Endothelial cell of umbilical vein (primary cell): ENCODE measurements at regions not wholly inside any gene's neighbourhood (a gene's known extent, or its start where the extent isn't known, plus 50 kb on each side); places are given as distances from the start of the nearest gene placed in this dataset.

Experiments
- EZH2 ChIP-seq: IDR thresholded peaks from 2 replicates; pipeline ENCODE4 v1.6.1; 2012; ENCODE audit warnings: borderline replicate concordance, low read depth, mild to moderate bottlenecking, moderate library complexity, low read length, inconsistent platforms; ENCODE audit not compliant: severe bottlenecking
- GATA2 ChIP-seq: IDR thresholded peaks from 2 replicates; pipeline ENCODE4 v1.7.0; 2011; ENCODE audit warnings: low read depth, mild to moderate bottlenecking, moderate library complexity, mixed read lengths, low read length; ENCODE audit not compliant: insufficient read length, insufficient read depth
- JUN ChIP-seq: IDR thresholded peaks from 2 replicates; pipeline ENCODE4 v1.6.1; 2011; ENCODE audit warnings: borderline replicate concordance, low read depth; ENCODE audit not compliant: insufficient read length, insufficient read depth
- MYC ChIP-seq: IDR thresholded peaks from one replicate; pipeline ENCODE4 v1.6.1; 2011; ENCODE audit warnings: mild to moderate bottlenecking, low read depth, low read length
- POLR2A ChIP-seq: IDR thresholded peaks from 2 replicates; pipeline ENCODE4 v1.6.1; 2012; ENCODE audit warnings: low read depth, mild to moderate bottlenecking, control low read depth, low read length
- POLR2AphosphoS5 ChIP-seq: IDR thresholded peaks from 2 replicates; pipeline ENCODE4 v1.6.1; 2012; ENCODE audit warnings: low read depth, mild to moderate bottlenecking, control low read depth, low read length, moderate library complexity; ENCODE audit not compliant: insufficient read depth
- TF ChIP-seq, protein P1 (sequence below), 2 donors: IDR thresholded peaks; 1 replicate in 1 of 2; 2 replicates in 1 of 2; pipeline ENCODE4 v1.5.1; 2011; ENCODE audit warnings: low read length in 2 of 2, mild to moderate bottlenecking in 2 of 2, moderate library complexity in 2 of 2, control low read depth in 1 of 2, inconsistent platforms in 1 of 2, low read depth in 1 of 2; ENCODE audit not compliant: insufficient read depth in 1 of 2; ENCODE audit errors: extremely low read depth in 1 of 2

DNA sequence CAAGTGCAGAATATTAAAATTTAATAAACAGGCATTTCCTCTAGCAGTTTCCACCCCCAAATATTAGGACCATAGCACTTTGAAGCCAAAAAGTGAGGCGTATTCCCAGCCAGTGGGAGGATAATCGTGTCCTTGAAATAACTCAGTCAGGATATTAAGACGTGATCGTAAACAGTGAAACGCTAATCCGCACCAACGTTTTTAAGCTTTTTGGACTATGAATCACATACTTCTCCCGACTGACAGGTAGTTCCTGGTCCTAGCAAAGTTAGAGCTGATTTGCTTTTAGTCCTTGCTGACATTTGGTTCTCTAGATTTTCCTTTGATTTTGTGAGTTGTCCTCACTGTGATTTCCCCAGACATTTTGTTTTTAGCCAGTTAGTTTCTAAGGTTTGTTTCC lies 197.1 kb upstream of the ARHGAP20 start:
- no peak for TF ChIP-seq EZH2
- no peak for TF ChIP-seq POLR2A
- TF ChIP-seq GATA2: no peak
- TF ChIP-seq, protein P1, sequence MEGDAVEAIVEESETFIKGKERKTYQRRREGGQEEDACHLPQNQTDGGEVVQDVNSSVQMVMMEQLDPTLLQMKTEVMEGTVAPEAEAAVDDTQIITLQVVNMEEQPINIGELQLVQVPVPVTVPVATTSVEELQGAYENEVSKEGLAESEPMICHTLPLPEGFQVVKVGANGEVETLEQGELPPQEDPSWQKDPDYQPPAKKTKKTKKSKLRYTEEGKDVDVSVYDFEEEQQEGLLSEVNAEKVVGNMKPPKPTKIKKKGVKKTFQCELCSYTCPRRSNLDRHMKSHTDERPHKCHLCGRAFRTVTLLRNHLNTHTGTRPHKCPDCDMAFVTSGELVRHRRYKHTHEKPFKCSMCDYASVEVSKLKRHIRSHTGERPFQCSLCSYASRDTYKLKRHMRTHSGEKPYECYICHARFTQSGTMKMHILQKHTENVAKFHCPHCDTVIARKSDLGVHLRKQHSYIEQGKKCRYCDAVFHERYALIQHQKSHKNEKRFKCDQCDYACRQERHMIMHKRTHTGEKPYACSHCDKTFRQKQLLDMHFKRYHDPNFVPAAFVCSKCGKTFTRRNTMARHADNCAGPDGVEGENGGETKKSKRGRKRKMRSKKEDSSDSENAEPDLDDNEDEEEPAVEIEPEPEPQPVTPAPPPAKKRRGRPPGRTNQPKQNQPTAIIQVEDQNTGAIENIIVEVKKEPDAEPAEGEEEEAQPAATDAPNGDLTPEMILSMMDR (IDR thresholded peaks at IDR 0.05; ENCODE audit: extremely low read depth in 1 of 2, insufficient read depth in 1 of 2, low read depth in 1 of 2, low read length in 2 of 2): no peak
- TF ChIP-seq JUN: no peak
- no peak for TF ChIP-seq MYC
- no peak for TF ChIP-seq POLR2AphosphoS5
